ENCODE measurements at regions not wholly inside any gene's neighbourhood (a gene's known extent, or its start where the extent isn't known, plus 50 kb on each side); places are given as distances from the start of the nearest gene placed in this dataset.

GRCh38 chr21:43306911-43307676, 119.8 kb downstream of the SIK1 start (continued):
- TF ChIP-seq POLR2AphosphoS5 (IDR thresholded peaks at IDR 0.05; ENCODE audit: low read depth) = no peak
- TF ChIP-seq REST (IDR thresholded peaks at IDR 0.05; ENCODE audit: unreplicated experiment) = no peak
- TF ChIP-seq STAT1 (IDR thresholded peaks at IDR 0.05; ENCODE audit: unreplicated experiment) = no peak

- Histone ChIP-seq H2AFZ (no peak overlapping the region), H3K27ac (ENCODE audit: low read depth) (no peak overlapping the region), H3K4me1 (ENCODE audit: insufficient read depth) (peaks cover 4% of the 10 kb centered on the region), H3K4me2 (no peak overlapping the region), H3K36me3 (ENCODE audit: insufficient read depth) (no peaks in the 10 kb centered on the region), H4K20me1 (replicated peaks; ENCODE audit: insufficient read depth) (no peaks in the 10 kb centered on the region), H3K79me2 (replicated peaks; ENCODE audit: insufficient read depth) (no peaks in the 10 kb centered on the region), H3K9me2 (ENCODE audit: insufficient read depth) (no peaks in the 10 kb centered on the region), H3K4me3 (no peak overlapping the region), H3F3A (replicated peaks; ENCODE audit: low read depth) (no peaks in the 10 kb centered on the region), H3K27me3 (ENCODE audit: insufficient read depth) (no peaks in the 10 kb centered on the region)
- no peaks in the 10 kb centered on the region for H3K9me3 Mint-ChIP-seq
- DNase-seq (ENCODE audit: low spot score) (no peak), ATAC-seq (no peak)
- H3K27me3 Mint-ChIP-seq (ENCODE audit: insufficient read depth, low read depth, poor library complexity) = peaks cover 8% of the 10 kb centered on the region
- H3K4me1 Mint-ChIP-seq = peaks cover 8% of the 10 kb centered on the region
- H3K27ac Mint-ChIP-seq = no peak overlapping the region
- no peak overlapping the region for H3K4me3 Mint-ChIP-seq
- no peaks in the 10 kb centered on the region for H3K36me3 Mint-ChIP-seq (ENCODE audit: low read depth)
- no peak for TF ChIP-seq EZH2 (IDR thresholded peaks at IDR 0.05; ENCODE audit: low read depth, unreplicated experiment)
- TF ChIP-seq STAT1 (IDR thresholded peaks at IDR 0.05; ENCODE audit: unreplicated experiment) = no peak
- no peak for TF ChIP-seq REST (IDR thresholded peaks at IDR 0.05; ENCODE audit: unreplicated experiment)
- no peak for TF ChIP-seq POLR2AphosphoS5 (IDR thresholded peaks at IDR 0.05; ENCODE audit: low read depth)
- TF ChIP-seq CREB1 (CRISPR knock-in tag; IDR thresholded peaks at IDR 0.05; ENCODE audit: low read depth) = no peak
- TF ChIP-seq JUNB (IDR thresholded peaks at IDR 0.05; ENCODE audit: unreplicated experiment) = no peak
- TF ChIP-seq CTCF (conservative IDR thresholded peaks at IDR 0.05; ENCODE audit: low read depth in 2 of 2) = no peak
Measured at GRCh38 chr21:43306391-43306790, 120.5 kb downstream of the SIK1 start.

Measured in GM23338 (cell line).